ENCODE measurements at regions not wholly inside any gene's neighbourhood (a gene's known extent, or its start where the extent isn't known, plus 50 kb on each side); places are given as distances from the start of the nearest gene placed in this dataset.

DNA sequence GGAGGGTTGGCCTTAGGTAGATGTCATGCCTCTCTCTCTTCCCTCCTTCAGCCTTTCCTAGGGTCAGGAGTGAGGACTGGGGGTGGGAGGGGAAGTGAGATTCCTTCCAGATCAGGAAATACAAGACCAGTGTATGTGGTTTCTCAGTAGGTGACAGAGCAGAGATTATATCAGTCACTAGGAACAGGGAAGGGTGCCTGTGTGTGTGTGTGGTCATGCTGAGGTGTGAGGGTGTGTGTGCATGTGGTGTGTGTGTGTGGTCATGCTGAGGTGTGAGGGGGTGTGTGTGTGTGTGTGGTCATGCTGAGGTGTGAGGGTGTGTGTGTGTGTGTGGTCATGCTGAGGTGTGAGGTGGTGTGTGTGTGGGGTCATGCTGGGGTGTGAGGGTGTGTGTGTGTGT, 259.8 kb downstream of the LOXHD1 start:
- TF ChIP-seq, protein P1, sequence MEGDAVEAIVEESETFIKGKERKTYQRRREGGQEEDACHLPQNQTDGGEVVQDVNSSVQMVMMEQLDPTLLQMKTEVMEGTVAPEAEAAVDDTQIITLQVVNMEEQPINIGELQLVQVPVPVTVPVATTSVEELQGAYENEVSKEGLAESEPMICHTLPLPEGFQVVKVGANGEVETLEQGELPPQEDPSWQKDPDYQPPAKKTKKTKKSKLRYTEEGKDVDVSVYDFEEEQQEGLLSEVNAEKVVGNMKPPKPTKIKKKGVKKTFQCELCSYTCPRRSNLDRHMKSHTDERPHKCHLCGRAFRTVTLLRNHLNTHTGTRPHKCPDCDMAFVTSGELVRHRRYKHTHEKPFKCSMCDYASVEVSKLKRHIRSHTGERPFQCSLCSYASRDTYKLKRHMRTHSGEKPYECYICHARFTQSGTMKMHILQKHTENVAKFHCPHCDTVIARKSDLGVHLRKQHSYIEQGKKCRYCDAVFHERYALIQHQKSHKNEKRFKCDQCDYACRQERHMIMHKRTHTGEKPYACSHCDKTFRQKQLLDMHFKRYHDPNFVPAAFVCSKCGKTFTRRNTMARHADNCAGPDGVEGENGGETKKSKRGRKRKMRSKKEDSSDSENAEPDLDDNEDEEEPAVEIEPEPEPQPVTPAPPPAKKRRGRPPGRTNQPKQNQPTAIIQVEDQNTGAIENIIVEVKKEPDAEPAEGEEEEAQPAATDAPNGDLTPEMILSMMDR (IDR thresholded peaks at IDR 0.05) = no peak
- TF ChIP-seq POLR2A (IDR thresholded peaks at IDR 0.05) = no peak

Data from Peyer's patch (tissue), 4 donors.